Smooth muscle cell (in vitro differentiated cells): ENCODE measurements at regions not wholly inside any gene's neighbourhood (a gene's known extent, or its start where the extent isn't known, plus 50 kb on each side); places are given as distances from the start of the nearest gene placed in this dataset.

ENCODE experiments used
- DNase-seq: peaks from one replicate; lab custom pipeline; 2025; ENCODE audit not compliant: unreplicated experiment; lab: John Stamatoyannopoulos, UW
- H2AFZ ChIP-seq: fragments of 200-600 bp; sonication (generic); 2 replicates; pipeline ENCODE4 v1.6.0; 2016; ENCODE audit warnings: antibody characterized with exemption, low read depth, mild to moderate bottlenecking
- H3F3A ChIP-seq: fragments of 200-600 bp; sonication (generic); 2 replicates; pipeline ENCODE4 v1.6.0; 2017; ENCODE audit warnings: antibody characterized with exemption, low read depth
- H3K27ac ChIP-seq: fragments of 200-600 bp; sonication (generic); 2 replicates; pipeline ENCODE4 v1.5.1; 2016; ENCODE audit warnings: low read depth, mild to moderate bottlenecking
- H3K27me3 ChIP-seq: fragments of 200-600 bp; sonication (generic); 2 replicates; pipeline ENCODE4 v1.6.1; 2016; ENCODE audit warnings: low read depth, mild to moderate bottlenecking
- H3K36me3 ChIP-seq: fragments of 200-600 bp; sonication (generic); 2 replicates; pipeline ENCODE4 v1.5.1; 2016; ENCODE audit warnings: low read depth
- H3K4me1 ChIP-seq: fragments of 200-600 bp; sonication (generic); 2 replicates; pipeline ENCODE4 v1.5.1; 2016; ENCODE audit warnings: low read depth
- H3K4me2 ChIP-seq: fragments of 200-600 bp; sonication (generic); 2 replicates; pipeline ENCODE4 v1.6.0; 2016; ENCODE audit warnings: mild to moderate bottlenecking
- H3K4me3 ChIP-seq: fragments of 200-600 bp; sonication (generic); 2 replicates; pipeline ENCODE4 v1.5.1; 2016; ENCODE audit warnings: mild to moderate bottlenecking
- H3K79me2 ChIP-seq: fragments of 200-600 bp; sonication (generic); 2 replicates; pipeline ENCODE4 v1.6.0; 2016; ENCODE audit warnings: low read depth, mild to moderate bottlenecking
- H3K9ac ChIP-seq: fragments of 200-600 bp; sonication (generic); 2 replicates; pipeline ENCODE4 v1.6.0; 2016; ENCODE audit warnings: low read depth
- H3K9me3 ChIP-seq: fragments of 200-600 bp; sonication (generic); replicated peaks from 2 replicates; pipeline ENCODE4 v1.5.1; 2016; ENCODE audit warnings: low read depth
- H4K20me1 ChIP-seq: fragments of 200-600 bp; sonication (generic); 2 replicates; pipeline ENCODE4 v1.6.0; 2016; ENCODE audit warnings: low read depth
- WGBS: methylation state at CpG from one replicate; pipeline ENCODE4 v1.1.7; 2016; ENCODE audit warnings: low lambda C conversion rate; 5-methylcytosine and 5-hydroxymethylcytosine counted together
- TF ChIP-seq, protein P1 (sequence below): fragments of 200-600 bp; sonication (generic); IDR thresholded peaks from 2 replicates; pipeline ENCODE4 v1.5.1; 2017; ENCODE audit warnings: borderline replicate concordance, mild to moderate bottlenecking, antibody characterized with exemption; ENCODE audit not compliant: insufficient read depth, poor library complexity, severe bottlenecking

DNA sequence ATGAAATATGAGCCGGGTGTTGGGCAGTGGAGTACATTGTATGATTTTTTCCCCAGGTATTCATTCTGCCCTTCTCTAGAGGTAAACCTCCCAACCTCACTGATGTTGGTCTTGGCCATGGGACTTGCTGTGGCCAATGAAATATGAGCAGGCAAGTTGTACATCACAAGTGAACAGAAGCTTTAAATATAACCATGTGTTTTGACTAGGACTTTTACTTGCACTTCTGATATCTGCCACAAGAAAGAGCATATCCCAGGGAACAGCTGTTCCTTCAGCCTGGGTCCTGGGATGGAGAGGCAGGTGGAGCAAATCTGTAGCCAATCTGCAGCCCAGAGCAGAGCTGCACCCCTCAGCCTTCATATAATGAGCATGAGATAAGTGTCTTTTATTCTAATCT is 109.8 kb upstream of the PALS2 start:
- Histone ChIP-seq H2AFZ (no peak overlapping the region), H3K9me3 (no peaks in the 10 kb centered on the region), H3K9ac (no peak overlapping the region), H3K79me2 (no peaks in the 10 kb centered on the region), H3K4me3 (no peak overlapping the region), H3K27me3 (no peaks in the 10 kb centered on the region), H3K4me1 (no peaks in the 10 kb centered on the region), H3K4me2 (no peak overlapping the region), H3K27ac (no peak overlapping the region), H3F3A (no peaks in the 10 kb centered on the region), H3K36me3 (no peaks in the 10 kb centered on the region), H4K20me1 (no peaks in the 10 kb centered on the region)
- WGBS: 100% methylated on average over 1 of the region's 1 CpG
- no peak for DNase-seq
- TF ChIP-seq, protein P1, sequence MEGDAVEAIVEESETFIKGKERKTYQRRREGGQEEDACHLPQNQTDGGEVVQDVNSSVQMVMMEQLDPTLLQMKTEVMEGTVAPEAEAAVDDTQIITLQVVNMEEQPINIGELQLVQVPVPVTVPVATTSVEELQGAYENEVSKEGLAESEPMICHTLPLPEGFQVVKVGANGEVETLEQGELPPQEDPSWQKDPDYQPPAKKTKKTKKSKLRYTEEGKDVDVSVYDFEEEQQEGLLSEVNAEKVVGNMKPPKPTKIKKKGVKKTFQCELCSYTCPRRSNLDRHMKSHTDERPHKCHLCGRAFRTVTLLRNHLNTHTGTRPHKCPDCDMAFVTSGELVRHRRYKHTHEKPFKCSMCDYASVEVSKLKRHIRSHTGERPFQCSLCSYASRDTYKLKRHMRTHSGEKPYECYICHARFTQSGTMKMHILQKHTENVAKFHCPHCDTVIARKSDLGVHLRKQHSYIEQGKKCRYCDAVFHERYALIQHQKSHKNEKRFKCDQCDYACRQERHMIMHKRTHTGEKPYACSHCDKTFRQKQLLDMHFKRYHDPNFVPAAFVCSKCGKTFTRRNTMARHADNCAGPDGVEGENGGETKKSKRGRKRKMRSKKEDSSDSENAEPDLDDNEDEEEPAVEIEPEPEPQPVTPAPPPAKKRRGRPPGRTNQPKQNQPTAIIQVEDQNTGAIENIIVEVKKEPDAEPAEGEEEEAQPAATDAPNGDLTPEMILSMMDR: no peak

GRCh38 chr7:24464861-24465260 is 108.4 kb upstream of the PALS2 start:
- 58% methylated on average over 3 of the region's 3 CpGs for WGBS
- H3K79me2 ChIP-seq: no peaks in the 10 kb centered on the region

GRCh38 chr7:24466168-24466768 is 107.0 kb upstream of the PALS2 start:
- H4K20me1 ChIP-seq: no peaks in the 10 kb centered on the region
- H3K9ac ChIP-seq: no peak overlapping the region
- no peak overlapping the region for H2AFZ ChIP-seq
- no peaks in the 10 kb centered on the region for H3K36me3 ChIP-seq
- H3F3A ChIP-seq: no peaks in the 10 kb centered on the region
- H3K27ac ChIP-seq: no peak overlapping the region
- H3K4me2 ChIP-seq: no peak overlapping the region
- no peaks in the 10 kb centered on the region for H3K9me3 ChIP-seq
- no peaks in the 10 kb centered on the region for H3K79me2 ChIP-seq
- H3K4me1 ChIP-seq: no peaks in the 10 kb centered on the region
- no peaks in the 10 kb centered on the region for H3K27me3 ChIP-seq
- no peak overlapping the region for H3K4me3 ChIP-seq
- 93% methylated on average over 3 of the region's 3 CpGs for WGBS
- TF ChIP-seq, protein P1: no peak
- no peak for DNase-seq

More at GRCh38 chr7:24464861-24465260, 108.4 kb upstream of the PALS2 start:
- Histone ChIP-seq H3K9me3 (no peaks in the 10 kb centered on the region), H3K4me3 (no peak overlapping the region), H2AFZ (no peak overlapping the region), H3K9ac (no peak overlapping the region), H4K20me1 (no peaks in the 10 kb centered on the region), H3F3A (no peaks in the 10 kb centered on the region), H3K4me2 (no peak overlapping the region), H3K36me3 (no peaks in the 10 kb centered on the region), H3K4me1 (no peaks in the 10 kb centered on the region), H3K27ac (no peak overlapping the region), H3K27me3 (no peaks in the 10 kb centered on the region)
- TF ChIP-seq, protein P1: no peak
- no peak for DNase-seq

- Histone ChIP-seq H3K4me3 (no peak overlapping the region), H3K4me2 (no peak overlapping the region), H2AFZ (no peak overlapping the region), H3K27ac (no peak overlapping the region), H3K4me1 (no peaks in the 10 kb centered on the region), H3K9me3 (no peaks in the 10 kb centered on the region), H3F3A (no peaks in the 10 kb centered on the region), H3K9ac (no peak overlapping the region), H3K79me2 (no peaks in the 10 kb centered on the region), H3K36me3 (no peaks in the 10 kb centered on the region), H3K27me3 (no peaks in the 10 kb centered on the region), H4K20me1 (no peaks in the 10 kb centered on the region)
- no peak for DNase-seq
- WGBS: 90% methylated on average over 2 of the region's 2 CpGs
- TF ChIP-seq, protein P1: no peak
These were observed 104.1 kb upstream of the PALS2 start for GRCh38 chr7:24469118-24469517.
